RWPE1 (cell line): ENCODE measurements at regions not wholly inside any gene's neighbourhood (a gene's known extent, or its start where the extent isn't known, plus 50 kb on each side); places are given as distances from the start of the nearest gene placed in this dataset.

Experiments used
- CTCF ChIA-PET: fragments of 350-600 bp; sonication (Branson Sonifier 250); formaldehyde crosslinking; extraction: SDS; loops from one replicate; lab custom pipeline; 2021; lab: Yijun Ruan, JAX
- POLR2A ChIA-PET: fragments of 400-600 bp; formaldehyde crosslinking; extraction: SDS; loops from one replicate; lab custom pipeline; 2020; ENCODE audit warnings: antibody characterized with exemption; ENCODE audit not compliant: low non-redundant PET; lab: Yijun Ruan, JAX
- DNase-seq: peaks from one replicate; pipeline ENCODE4 v3.0.0; 2012; ENCODE audit warnings: low spot score
- H3K27ac ChIP-seq: fragments of 450-650 bp; 2 replicates; pipeline ENCODE4 v1.5.1; 2017
- CTCF ChIP-seq: fragments of 450-650 bp; conservative IDR thresholded peaks from 2 replicates; pipeline ENCODE4 v1.5.1; 2017; ENCODE audit warnings: low read depth, mild to moderate bottlenecking

- no peak for TF ChIP-seq CTCF
- POLR2A ChIA-PET = no interaction called here
- no peak for DNase-seq
- CTCF ChIA-PET = no interaction called here
- no peak overlapping the region for H3K27ac ChIP-seq
These were observed 79.4 kb downstream of the RPE65 start for GRCh38 chr1:68370101-68370915.

GRCh38 chr1:68366572-68366971 lies 83.2 kb downstream of the RPE65 start:
- POLR2A ChIA-PET = no interaction called here
- no peak for TF ChIP-seq CTCF
- no peak for DNase-seq
- CTCF ChIA-PET = interaction anchor here (0.7 to 1.1 kb wide), 2 partner anchors 24 to 1403 kb away, joined by 3 read pairs; no protein-coding TSS in a partner anchor
- no peak overlapping the region for H3K27ac ChIP-seq

- CTCF ChIA-PET = interaction anchor here (1.1 kb wide), 1 partner anchor 23 kb away, joined by 3 read pairs; no protein-coding TSS in a partner anchor
- no peak overlapping the region for H3K27ac ChIP-seq
- TF ChIP-seq CTCF = no peak
- no peak for DNase-seq
- POLR2A ChIA-PET = no interaction called here
These were observed 83.9 kb downstream of the RPE65 start for GRCh38 chr1:68365709-68366382.

GRCh38 chr1:68363339-68363738 lies 86.4 kb downstream of the RPE65 start:
- CTCF ChIA-PET = interaction anchor here (0.7 kb wide), 1 partner anchor 79 kb away, joined by 3 read pairs; no protein-coding TSS in a partner anchor
- no peak for TF ChIP-seq CTCF
- POLR2A ChIA-PET = no interaction called here
- DNase-seq = no peak
- no peak overlapping the region for H3K27ac ChIP-seq

GRCh38 chr1:68361346-68361910 lies 88.3 kb downstream of the RPE65 start:
- TF ChIP-seq CTCF = no peak
- no peak for DNase-seq
- CTCF ChIA-PET = no interaction called here
- POLR2A ChIA-PET = no interaction called here
- no peak overlapping the region for H3K27ac ChIP-seq

GRCh38 chr1:68359045-68359444 lies 90.7 kb downstream of the RPE65 start:
- CTCF ChIA-PET = no interaction called here
- H3K27ac ChIP-seq = no peak overlapping the region
- POLR2A ChIA-PET = no interaction called here
- DNase-seq = no peak
- TF ChIP-seq CTCF = no peak
